Sigmoid colon (tissue), 4 donors: ENCODE measurements at regions not wholly inside any gene's neighbourhood (a gene's known extent, or its start where the extent isn't known, plus 50 kb on each side); places are given as distances from the start of the nearest gene placed in this dataset.

Source experiments
- CTCF ChIP-seq, 4 experiments: fragments of 450-650 bp in 3 of 4; fragments of 200-600 bp in 1 of 4; IDR thresholded peaks; one replicate each; pipeline ENCODE4 v1.5.1; 2016 to 2019; ENCODE audit warnings: antibody characterized with exemption in 4 of 4, mild to moderate bottlenecking in 3 of 4, moderate library complexity in 2 of 4
- POLR2AphosphoS5 ChIP-seq, 4 donors: sonication (generic); formaldehyde crosslinking; IDR thresholded peaks; one replicate each; pipeline ENCODE4 v1.6.1; 2017; ENCODE audit warnings: antibody characterized with exemption in 4 of 4

- TF ChIP-seq CTCF (IDR thresholded peaks at IDR 0.05) (no peak), POLR2AphosphoS5 (IDR thresholded peaks at IDR 0.05) (no peak)
These were observed 235.7 kb upstream of the SIX2 start for GRCh38 chr2:45244928-45245327.
